HFFc6 (cell line): ENCODE measurements at regions not wholly inside any gene's neighbourhood (a gene's known extent, or its start where the extent isn't known, plus 50 kb on each side); places are given as distances from the start of the nearest gene placed in this dataset.

ENCODE experiments used
- DNase-seq: peaks from one replicate; pipeline ENCODE4 v3.0.0-alpha.2; 2018
- H3K27ac Mint-ChIP-seq: 2 replicates; pipeline ENCODE4 v1.8.0; 2020; ENCODE audit warnings: mild to moderate bottlenecking, mixed read lengths
- H3K27me3 Mint-ChIP-seq: 2 replicates; pipeline ENCODE4 v1.8.0; 2021; ENCODE audit warnings: mild to moderate bottlenecking, moderate library complexity, mixed read lengths; ENCODE audit not compliant: insufficient read depth
- H3K36me3 Mint-ChIP-seq: 2 replicates; pipeline ENCODE4 v1.8.0; 2021; ENCODE audit warnings: low read depth, mixed read lengths
- H3K4me1 Mint-ChIP-seq: 2 replicates; pipeline ENCODE4 v1.8.0; 2020; ENCODE audit warnings: low read depth, mixed read lengths
- H3K4me3 Mint-ChIP-seq: 2 replicates; pipeline ENCODE4 v1.8.0; 2020; ENCODE audit warnings: mild to moderate bottlenecking, moderate library complexity, mixed read lengths
- H3K9me3 Mint-ChIP-seq: 2 replicates; pipeline ENCODE4 v1.8.0; 2020; ENCODE audit warnings: mild to moderate bottlenecking, mixed read lengths
- TF ChIP-seq, protein P1 (sequence below): fragments of 200-600 bp; sonication (generic); IDR thresholded peaks from 2 replicates; pipeline ENCODE4 v1.5.0; 2021; ENCODE audit warnings: antibody characterized with exemption, mild to moderate bottlenecking

DNA sequence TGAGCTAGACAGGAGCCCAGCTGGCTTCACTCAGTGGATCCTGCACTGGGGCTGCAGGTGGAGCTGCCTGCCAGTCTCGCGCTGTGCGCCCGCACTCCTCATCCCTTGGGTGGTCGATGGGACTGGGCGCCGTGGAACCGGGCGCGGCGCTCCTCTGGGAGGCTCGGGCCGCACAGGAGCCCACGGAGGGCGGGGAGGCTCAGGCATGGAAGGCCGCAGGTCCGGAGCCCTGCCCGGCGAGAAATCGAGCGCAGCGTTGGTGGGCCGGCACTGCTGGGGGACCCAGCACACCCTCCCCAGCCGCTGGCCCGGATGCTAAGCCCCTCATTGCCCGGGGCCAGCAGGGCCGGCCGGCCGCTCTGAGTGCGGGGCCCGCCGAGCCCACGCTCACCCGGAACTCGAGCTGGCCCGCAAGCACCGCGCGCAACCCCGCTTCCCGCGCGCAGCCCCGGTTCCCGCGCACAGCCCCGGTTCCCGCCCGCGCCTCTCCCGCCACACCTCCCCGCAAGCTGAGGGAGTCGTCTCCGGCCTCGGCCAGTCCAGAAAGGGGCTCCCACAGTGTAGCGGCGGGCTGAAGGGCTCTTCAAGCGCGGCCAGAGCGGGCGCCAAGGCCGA, 1130.5 kb upstream of the FLRT2 start:
- Mint-ChIP-seq H3K9me3 (peaks cover 18% of the 10 kb centered on the region), H3K36me3 (peaks cover 4% of the 10 kb centered on the region; the same call in 1 of the 2 replicates), H3K4me3 (no peak overlapping the region), H3K4me1 (no peaks in the 10 kb centered on the region), H3K27me3 (no peaks in the 10 kb centered on the region; the same call in 1 of the 2 replicates), H3K27ac (no peak overlapping the region)
- DNase-seq, result no peak
- TF ChIP-seq, protein P1, sequence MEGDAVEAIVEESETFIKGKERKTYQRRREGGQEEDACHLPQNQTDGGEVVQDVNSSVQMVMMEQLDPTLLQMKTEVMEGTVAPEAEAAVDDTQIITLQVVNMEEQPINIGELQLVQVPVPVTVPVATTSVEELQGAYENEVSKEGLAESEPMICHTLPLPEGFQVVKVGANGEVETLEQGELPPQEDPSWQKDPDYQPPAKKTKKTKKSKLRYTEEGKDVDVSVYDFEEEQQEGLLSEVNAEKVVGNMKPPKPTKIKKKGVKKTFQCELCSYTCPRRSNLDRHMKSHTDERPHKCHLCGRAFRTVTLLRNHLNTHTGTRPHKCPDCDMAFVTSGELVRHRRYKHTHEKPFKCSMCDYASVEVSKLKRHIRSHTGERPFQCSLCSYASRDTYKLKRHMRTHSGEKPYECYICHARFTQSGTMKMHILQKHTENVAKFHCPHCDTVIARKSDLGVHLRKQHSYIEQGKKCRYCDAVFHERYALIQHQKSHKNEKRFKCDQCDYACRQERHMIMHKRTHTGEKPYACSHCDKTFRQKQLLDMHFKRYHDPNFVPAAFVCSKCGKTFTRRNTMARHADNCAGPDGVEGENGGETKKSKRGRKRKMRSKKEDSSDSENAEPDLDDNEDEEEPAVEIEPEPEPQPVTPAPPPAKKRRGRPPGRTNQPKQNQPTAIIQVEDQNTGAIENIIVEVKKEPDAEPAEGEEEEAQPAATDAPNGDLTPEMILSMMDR, result no peak

DNA sequence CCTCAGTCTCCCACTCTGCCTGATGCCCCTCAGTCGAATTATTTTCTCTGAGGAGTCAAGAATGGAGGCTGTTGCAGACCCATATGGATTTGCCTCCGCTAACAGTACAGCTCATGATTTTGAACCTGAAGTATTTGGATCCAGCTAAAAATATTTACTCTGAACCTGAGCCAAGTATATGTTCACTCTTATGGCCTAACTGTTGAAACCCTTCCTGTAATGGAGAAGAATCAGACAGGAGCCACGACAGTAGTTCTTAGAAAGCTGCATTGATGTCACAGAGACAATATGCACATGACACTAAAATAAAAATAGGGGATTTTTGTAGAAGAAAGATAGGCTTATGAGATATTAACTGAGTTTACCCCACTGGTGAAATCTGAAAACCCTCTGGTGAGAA, 1128.3 kb upstream of the FLRT2 start:
- Mint-ChIP-seq H3K4me3 (no peak overlapping the region), H3K9me3 (peaks cover 18% of the 10 kb centered on the region), H3K36me3 (peaks cover 4% of the 10 kb centered on the region; the same call in 1 of the 2 replicates), H3K27ac (no peak overlapping the region), H3K27me3 (no peaks in the 10 kb centered on the region; the same call in 1 of the 2 replicates), H3K4me1 (no peaks in the 10 kb centered on the region)
- TF ChIP-seq, protein P1, result no peak
- DNase-seq, result no peak

DNA sequence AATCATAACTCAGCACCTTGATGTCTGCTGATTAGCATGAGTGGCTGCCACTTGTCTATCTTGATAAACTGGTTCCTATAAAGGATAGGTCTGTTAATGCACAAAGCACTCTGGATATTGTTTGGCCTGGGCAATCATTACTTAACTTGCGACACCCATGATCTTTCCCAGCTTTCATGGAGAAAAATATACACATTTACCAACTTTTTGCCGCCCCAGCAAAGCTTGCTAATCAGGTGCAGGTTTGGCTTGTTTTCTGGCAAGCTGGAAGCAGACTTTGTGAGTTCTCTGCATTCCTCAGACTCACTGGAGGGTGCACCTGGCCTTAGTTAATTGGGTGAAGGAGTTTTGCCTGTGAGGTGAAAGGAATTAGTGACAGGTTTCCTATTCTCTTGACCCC, 1126.4 kb upstream of the FLRT2 start:
- H3K36me3 Mint-ChIP-seq, result 0 out of 2 replicates have a peak, but pooled peaks cover under 1% of the 10 kb centered on the region
- no peaks in the 10 kb centered on the region; the same call in 1 of the 2 replicates for H3K27me3 Mint-ChIP-seq
- TF ChIP-seq, protein P1, result no peak
- H3K27ac Mint-ChIP-seq, result no peak overlapping the region
- H3K9me3 Mint-ChIP-seq, result peaks cover 8% of the 10 kb centered on the region
- no peak overlapping the region for H3K4me3 Mint-ChIP-seq
- H3K4me1 Mint-ChIP-seq, result no peaks in the 10 kb centered on the region
- DNase-seq, result no peak

DNA sequence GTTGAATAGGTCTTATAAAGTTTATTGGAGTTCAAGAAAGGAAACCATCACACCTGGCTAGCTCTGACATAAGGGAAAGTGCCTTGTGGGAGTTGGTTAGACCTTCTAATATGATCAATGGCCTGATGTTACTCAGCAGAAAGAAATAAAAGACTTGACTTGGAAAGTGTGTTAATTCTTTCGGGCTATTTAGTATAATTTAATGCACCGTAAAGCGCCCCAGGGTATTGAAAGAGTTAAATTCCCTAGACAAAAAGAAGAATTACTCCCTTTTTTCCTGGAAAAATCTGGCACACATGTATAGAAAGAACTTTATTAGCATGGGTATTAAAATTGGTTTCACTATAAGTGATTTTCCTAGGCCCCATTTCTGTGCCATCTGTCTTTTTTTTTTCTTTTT, 1125.7 kb upstream of the FLRT2 start:
- H3K27me3 Mint-ChIP-seq, result no peaks in the 10 kb centered on the region; the same call in 1 of the 2 replicates
- TF ChIP-seq, protein P1, result no peak

DNA sequence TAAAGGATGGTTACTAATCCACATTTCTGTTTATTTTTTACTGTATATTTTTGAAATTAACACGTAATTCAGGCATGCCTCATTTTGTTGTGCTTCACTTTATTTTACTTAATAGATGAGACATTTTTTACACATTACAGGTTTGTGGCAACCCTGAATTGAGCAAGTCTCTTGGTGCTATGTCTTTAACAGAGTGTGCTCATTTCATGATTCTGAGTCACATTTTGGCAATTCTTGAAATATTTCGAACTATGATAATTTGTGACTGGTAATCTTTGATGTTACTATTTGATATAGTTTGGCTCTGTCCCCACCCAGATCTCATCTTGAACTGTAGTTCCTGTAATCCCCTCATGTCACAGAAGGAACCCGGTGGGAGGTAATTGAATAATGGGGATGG, 1120.5 kb upstream of the FLRT2 start:
- Mint-ChIP-seq H3K27me3 (no peaks in the 10 kb centered on the region), H3K36me3 (no peaks in the 10 kb centered on the region), H3K27ac (no peak overlapping the region), H3K9me3 (peaks cover 10% of the 10 kb centered on the region; the same call in 1 of the 2 replicates), H3K4me3 (no peak overlapping the region), H3K4me1 (no peaks in the 10 kb centered on the region)
- DNase-seq, result no peak
- TF ChIP-seq, protein P1, result no peak

More for the DNA sequence above, 1125.7 kb upstream of the FLRT2 start:
- H3K36me3 Mint-ChIP-seq, result no peaks in the 10 kb centered on the region
- no peak overlapping the region for H3K27ac Mint-ChIP-seq
- no peak overlapping the region for H3K4me3 Mint-ChIP-seq
- no peaks in the 10 kb centered on the region for H3K4me1 Mint-ChIP-seq
- DNase-seq, result no peak
- H3K9me3 Mint-ChIP-seq, result peaks cover 6% of the 10 kb centered on the region; the same call in 1 of the 2 replicates
